ENCODE measurements at regions not wholly inside any gene's neighbourhood (a gene's known extent, or its start where the extent isn't known, plus 50 kb on each side); places are given as distances from the start of the nearest gene placed in this dataset.
"Not testable (repeated sequence)": the region's sequence is repeated elsewhere in the genome, so short reads cannot be mapped to it uniquely, and the experiment has no call there.

DNA sequence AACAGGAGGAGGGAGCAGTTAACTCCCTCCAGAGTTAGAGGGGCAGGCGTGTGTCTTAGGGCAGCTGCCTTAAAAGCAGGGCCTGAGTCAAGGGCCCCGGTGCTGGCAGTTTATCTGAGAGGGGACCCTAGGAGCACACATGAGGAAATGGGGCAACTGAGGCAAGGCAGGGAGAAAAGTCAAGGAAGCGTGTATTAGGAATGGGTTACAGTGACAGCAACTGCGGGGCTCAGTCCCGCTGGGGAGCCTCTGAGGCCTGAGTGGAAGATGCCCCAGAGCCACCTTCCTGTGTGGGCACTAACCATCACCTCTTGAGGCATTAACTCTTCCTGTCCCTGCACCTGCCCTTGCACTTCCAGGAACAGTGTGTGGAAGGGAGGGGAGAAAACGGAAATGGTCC lies 276.3 kb downstream of the MATN1 start:
- H3K4me3 ChIP-seq (ENCODE audit: low read depth, low read length): no peak overlapping the region
- TF ChIP-seq, protein P1, sequence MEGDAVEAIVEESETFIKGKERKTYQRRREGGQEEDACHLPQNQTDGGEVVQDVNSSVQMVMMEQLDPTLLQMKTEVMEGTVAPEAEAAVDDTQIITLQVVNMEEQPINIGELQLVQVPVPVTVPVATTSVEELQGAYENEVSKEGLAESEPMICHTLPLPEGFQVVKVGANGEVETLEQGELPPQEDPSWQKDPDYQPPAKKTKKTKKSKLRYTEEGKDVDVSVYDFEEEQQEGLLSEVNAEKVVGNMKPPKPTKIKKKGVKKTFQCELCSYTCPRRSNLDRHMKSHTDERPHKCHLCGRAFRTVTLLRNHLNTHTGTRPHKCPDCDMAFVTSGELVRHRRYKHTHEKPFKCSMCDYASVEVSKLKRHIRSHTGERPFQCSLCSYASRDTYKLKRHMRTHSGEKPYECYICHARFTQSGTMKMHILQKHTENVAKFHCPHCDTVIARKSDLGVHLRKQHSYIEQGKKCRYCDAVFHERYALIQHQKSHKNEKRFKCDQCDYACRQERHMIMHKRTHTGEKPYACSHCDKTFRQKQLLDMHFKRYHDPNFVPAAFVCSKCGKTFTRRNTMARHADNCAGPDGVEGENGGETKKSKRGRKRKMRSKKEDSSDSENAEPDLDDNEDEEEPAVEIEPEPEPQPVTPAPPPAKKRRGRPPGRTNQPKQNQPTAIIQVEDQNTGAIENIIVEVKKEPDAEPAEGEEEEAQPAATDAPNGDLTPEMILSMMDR (IDR thresholded peaks at IDR 0.05; ENCODE audit: low read depth, low read length, missing control alignments): no peak
- no peak for DNase-seq (ENCODE audit: low read depth)

DNA sequence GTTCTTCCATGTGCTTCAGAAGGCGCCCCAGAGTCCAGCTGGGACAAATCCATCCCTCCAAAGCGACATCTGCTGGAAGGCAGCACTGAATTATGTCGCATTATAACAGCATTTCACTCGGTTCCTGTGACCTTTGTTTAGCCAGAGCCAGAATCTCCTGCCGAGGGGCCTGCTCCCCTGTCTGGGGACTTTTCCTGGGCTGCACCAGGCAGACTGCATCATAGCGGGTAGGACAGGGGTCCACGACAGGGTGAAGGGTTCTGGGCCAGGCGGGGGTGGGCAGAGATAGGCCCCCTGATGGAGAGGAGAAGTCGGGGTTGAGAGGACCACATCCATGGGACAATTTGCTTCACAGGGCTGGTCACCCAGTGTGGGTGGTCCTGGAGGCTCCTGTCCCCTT lies 276.9 kb downstream of the MATN1 start:
- TF ChIP-seq, protein P1 (IDR thresholded peaks at IDR 0.05; ENCODE audit: low read depth, low read length, missing control alignments): no peak
- DNase-seq (ENCODE audit: low read depth): no peak

DNA sequence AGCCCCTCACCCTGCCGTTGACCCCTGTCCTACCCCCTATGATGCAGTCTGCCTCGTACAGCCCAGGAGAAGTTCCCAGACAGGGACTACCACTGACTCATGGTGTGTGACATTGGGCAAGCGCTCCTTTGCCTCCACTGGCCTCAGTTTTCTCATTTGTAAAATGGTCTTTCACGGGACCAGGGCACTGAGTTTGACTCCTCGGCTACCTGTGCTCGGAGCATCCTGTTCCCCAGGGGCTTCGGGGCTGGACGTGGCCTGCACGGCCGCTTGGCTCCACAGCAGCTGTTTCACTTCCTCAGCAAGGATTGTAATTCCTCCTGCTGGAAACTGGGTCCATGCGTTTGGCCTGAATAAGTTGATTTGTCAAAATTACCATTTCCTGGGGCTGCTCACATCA lies 277.3 kb downstream of the MATN1 start:
- DNase-seq (ENCODE audit: low read depth): no peak
- no peak overlapping the region for H3K4me3 ChIP-seq (ENCODE audit: low read depth, low read length)
- TF ChIP-seq, protein P1 (IDR thresholded peaks at IDR 0.05; ENCODE audit: low read depth, low read length, missing control alignments): no peak

More for the DNA sequence above, 276.9 kb downstream of the MATN1 start:
- no peak overlapping the region for H3K4me3 ChIP-seq (ENCODE audit: low read depth, low read length)

DNA sequence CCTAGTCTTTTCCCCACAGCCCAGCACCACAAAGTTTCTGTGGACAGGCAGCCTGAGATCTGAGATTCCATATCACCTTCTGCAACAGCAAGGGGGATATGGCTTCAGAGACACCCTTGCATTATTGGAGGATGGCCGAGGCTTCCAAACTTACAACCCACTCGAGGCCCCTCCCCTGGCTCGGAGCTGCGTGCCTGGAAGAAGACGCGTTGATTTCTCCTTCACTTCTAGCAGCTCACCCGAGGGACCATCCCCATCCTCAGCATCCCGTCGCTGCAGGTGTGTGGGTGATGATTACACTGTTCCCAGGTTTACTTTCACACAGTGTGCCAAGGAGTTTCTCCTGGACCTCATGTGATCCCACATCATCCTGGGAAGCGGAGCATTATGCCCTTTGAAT lies 277.9 kb downstream of the MATN1 start:
- TF ChIP-seq, protein P1 (IDR thresholded peaks at IDR 0.05; ENCODE audit: low read depth, low read length, missing control alignments): no peak
- H3K4me3 ChIP-seq (ENCODE audit: low read depth, low read length): no peak overlapping the region
- DNase-seq (ENCODE audit: low read depth): no peak

DNA sequence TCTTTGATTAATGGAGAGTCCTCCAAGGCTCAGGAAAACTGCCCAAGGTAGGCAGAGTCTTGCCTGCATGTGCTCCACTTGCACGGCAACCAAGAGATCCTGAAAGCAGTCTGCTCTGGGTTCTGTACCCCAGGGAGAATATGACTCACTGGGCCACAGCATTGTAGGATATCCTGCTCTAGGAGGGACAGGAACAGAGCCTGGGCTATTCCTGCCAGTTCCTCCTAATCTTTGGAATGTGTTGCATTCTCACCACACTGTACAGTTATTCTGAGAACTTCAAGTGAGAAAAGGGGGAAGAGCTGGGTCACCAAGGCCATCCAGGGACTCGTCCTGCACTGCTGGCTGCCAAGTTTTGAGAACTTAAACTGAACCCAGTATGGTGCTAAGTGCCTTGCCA lies 278.5 kb downstream of the MATN1 start:
- H3K4me3 ChIP-seq (ENCODE audit: low read depth, low read length): no peak overlapping the region
- DNase-seq (ENCODE audit: low read depth): no peak
- TF ChIP-seq, protein P1 (IDR thresholded peaks at IDR 0.05; ENCODE audit: low read depth, low read length, missing control alignments): no peak

DNA sequence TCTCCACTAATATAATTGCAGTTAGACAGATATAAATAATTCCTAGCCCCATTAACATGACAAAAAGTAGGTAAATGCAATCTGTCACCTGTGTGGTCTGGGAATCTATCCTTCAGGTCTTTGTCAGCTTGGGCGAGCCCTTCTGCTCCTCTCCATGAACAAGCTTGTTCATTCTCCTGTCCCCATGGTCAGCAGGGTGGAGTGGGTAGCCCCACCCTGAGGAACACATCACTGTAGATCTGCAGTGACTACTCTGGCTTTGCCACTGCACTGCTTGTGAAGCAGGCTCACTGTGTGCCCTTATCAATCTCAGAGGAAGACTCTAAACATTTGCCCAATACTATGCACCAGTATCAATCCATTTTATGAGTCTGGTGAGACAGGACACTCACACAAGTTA lies 279.0 kb downstream of the MATN1 start:
- TF ChIP-seq, protein P1 (IDR thresholded peaks at IDR 0.05; ENCODE audit: low read depth, low read length, missing control alignments): no peak
- DNase-seq (ENCODE audit: low read depth): no peak
- H3K4me3 ChIP-seq (ENCODE audit: low read depth, low read length): no peak overlapping the region

DNA sequence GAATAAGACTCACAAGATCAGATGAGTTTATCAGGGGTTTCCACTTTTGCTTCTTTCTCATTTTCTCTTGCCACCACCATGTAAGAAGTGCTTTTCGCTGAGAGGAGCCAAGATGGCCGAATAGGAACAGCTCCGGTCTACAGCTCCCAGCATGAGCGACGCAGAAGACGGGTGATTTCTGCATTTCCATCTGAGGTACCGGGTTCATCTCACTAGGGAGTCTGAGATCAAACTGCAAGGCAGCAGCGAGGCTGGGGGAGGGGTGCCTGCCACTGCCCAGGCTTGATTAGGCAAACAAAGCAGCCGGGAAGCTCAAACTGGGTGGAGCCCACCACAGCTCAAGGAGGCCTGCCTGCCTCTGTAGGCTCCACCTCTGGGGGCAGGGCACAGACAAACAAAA lies 285.1 kb downstream of the MATN1 start:
- H3K4me3 ChIP-seq (ENCODE audit: low read depth, low read length); DNase-seq (ENCODE audit: low read depth): not testable (repeated sequence)
